ENCODE measurements at regions not wholly inside any gene's neighbourhood (a gene's known extent, or its start where the extent isn't known, plus 50 kb on each side); places are given as distances from the start of the nearest gene placed in this dataset.

DNA sequence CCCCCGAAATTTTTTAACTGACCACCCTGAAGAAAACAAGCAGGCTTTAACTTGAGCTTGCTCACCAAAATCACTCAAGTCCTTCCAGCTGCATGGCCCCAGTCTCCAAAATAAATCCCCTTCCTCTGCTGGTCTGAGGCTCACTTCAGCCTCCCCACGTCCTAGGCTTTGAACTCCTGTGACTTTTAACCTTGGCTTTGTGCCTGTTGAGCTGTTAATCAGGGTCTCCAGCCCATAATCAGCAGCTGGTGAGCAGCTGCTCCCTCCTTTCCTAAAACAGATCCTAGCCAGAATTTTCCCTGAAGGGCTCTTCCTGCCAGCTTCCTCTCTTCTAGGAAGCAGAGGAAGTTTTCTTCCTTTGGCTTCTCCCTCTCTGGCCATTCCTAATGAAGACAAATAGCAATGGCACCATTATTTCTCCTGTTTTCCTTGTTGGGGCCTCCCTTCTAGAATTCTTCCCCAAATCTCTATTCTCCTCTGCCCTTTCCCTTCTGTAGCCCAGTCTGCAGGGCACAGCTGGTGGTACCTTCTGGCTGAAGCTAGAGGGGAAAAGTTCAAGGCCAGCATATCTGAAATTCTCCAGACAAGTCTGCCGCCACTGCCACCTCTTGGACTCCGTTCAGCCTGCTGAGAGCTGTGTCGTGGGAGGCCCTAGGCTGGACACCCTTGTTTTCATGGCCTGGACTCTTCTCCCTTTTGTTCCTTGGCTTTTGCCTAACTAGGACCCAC lies 152.1 kb downstream of the NOC3L start:
- Histone ChIP-seq H2AK5ac (ENCODE audit: low read length) (no peak overlapping the region), H3K4me2 (ENCODE audit: low read length) (no peak overlapping the region), H4K8ac (ENCODE audit: low read depth, low read length) (no peak overlapping the region), H2BK5ac (ENCODE audit: low read depth, low read length, poor library complexity) (no peak overlapping the region), H3K36me3 (ENCODE audit: control insufficient read depth in 1 of 2, insufficient read depth in 2 of 2, low read length in 2 of 2) (no peaks in the 10 kb centered on the region), H4K12ac (ENCODE audit: low read depth, low read length) (no peak overlapping the region), H3K9ac (ENCODE audit: low read length) (no peak overlapping the region), H3K4me3 (ENCODE audit: low read depth, low read length) (no peak overlapping the region), H3K9me3 (ENCODE audit: insufficient read depth, low read depth, low read length) (no peaks in the 10 kb centered on the region), H3K79me1 (ENCODE audit: low read length) (no peaks in the 10 kb centered on the region), H3K18ac (ENCODE audit: low read length) (no peak overlapping the region), H3K79me2 (ENCODE audit: control insufficient read depth, insufficient read depth, low read length, poor library complexity) (no peaks in the 10 kb centered on the region), H3K14ac (ENCODE audit: low read length) (no peak overlapping the region), H4K91ac (ENCODE audit: low read depth, low read length) (no peak overlapping the region), H2AFZ (ENCODE audit: insufficient read depth, low read length, poor library complexity) (no peak overlapping the region), H3K4ac (ENCODE audit: low read depth, low read length) (no peak overlapping the region), H3K27ac (ENCODE audit: low read depth, low read length) (no peak overlapping the region), H3K4me1 (ENCODE audit: control insufficient read depth in 1 of 2, insufficient read depth in 2 of 2, low read length in 2 of 2) (no peaks in the 10 kb centered on the region), H2BK120ac (ENCODE audit: insufficient read depth, low read length, poor library complexity) (no peak overlapping the region), H2BK12ac (ENCODE audit: low read length) (no peak overlapping the region), H3K23ac (ENCODE audit: low read length) (no peak overlapping the region), H3K27me3 (ENCODE audit: insufficient read depth, low read length) (no peaks in the 10 kb centered on the region)
- WGBS (ENCODE audit: extremely low coverage, insufficient coverage, insufficient read length) = no CpG with 5 or more reads among the region's 5 CpGs
- DNase-seq = no peak

- Histone ChIP-seq H3K9ac (ENCODE audit: low read length) (no peak overlapping the region), H3K79me1 (ENCODE audit: low read length) (no peaks in the 10 kb centered on the region), H3K4me1 (ENCODE audit: control insufficient read depth in 1 of 2, insufficient read depth in 2 of 2, low read length in 2 of 2) (no peaks in the 10 kb centered on the region), H3K18ac (ENCODE audit: low read length) (no peak overlapping the region), H4K8ac (ENCODE audit: low read depth, low read length) (no peak overlapping the region), H2BK12ac (ENCODE audit: low read length) (no peak overlapping the region), H3K36me3 (ENCODE audit: control insufficient read depth in 1 of 2, insufficient read depth in 2 of 2, low read length in 2 of 2) (no peaks in the 10 kb centered on the region), H3K4me2 (ENCODE audit: low read length) (no peak overlapping the region), H3K27ac (ENCODE audit: low read depth, low read length) (no peak overlapping the region), H3K14ac (ENCODE audit: low read length) (no peak overlapping the region), H3K23ac (ENCODE audit: low read length) (no peak overlapping the region), H4K91ac (ENCODE audit: low read depth, low read length) (no peak overlapping the region), H4K12ac (ENCODE audit: low read depth, low read length) (no peak overlapping the region), H3K4me3 (ENCODE audit: low read depth, low read length) (no peak overlapping the region), H3K9me3 (ENCODE audit: insufficient read depth, low read depth, low read length) (no peaks in the 10 kb centered on the region), H3K79me2 (ENCODE audit: control insufficient read depth, insufficient read depth, low read length, poor library complexity) (no peaks in the 10 kb centered on the region), H2BK5ac (ENCODE audit: low read depth, low read length, poor library complexity) (no peak overlapping the region), H2AK5ac (ENCODE audit: low read length) (no peak overlapping the region), H3K27me3 (ENCODE audit: insufficient read depth, low read length) (no peaks in the 10 kb centered on the region), H3K4ac (ENCODE audit: low read depth, low read length) (no peak overlapping the region), H2BK120ac (ENCODE audit: insufficient read depth, low read length, poor library complexity) (no peak overlapping the region), H2AFZ (ENCODE audit: insufficient read depth, low read length, poor library complexity) (no peak overlapping the region)
- DNase-seq = no peak
- no CpG with 5 or more reads among the region's 1 CpG for WGBS (ENCODE audit: extremely low coverage, insufficient coverage, insufficient read length)
These were observed 151.6 kb downstream of the NOC3L start for GRCh38 chr10:94211169-94211510.

- DNase-seq = no peak
- Histone ChIP-seq H3K27ac (ENCODE audit: low read depth, low read length) (no peak overlapping the region), H4K91ac (ENCODE audit: low read depth, low read length) (no peak overlapping the region), H3K36me3 (ENCODE audit: control insufficient read depth in 1 of 2, insufficient read depth in 2 of 2, low read length in 2 of 2) (no peaks in the 10 kb centered on the region), H3K4ac (ENCODE audit: low read depth, low read length) (no peak overlapping the region), H3K4me2 (ENCODE audit: low read length) (no peak overlapping the region), H3K9ac (ENCODE audit: low read length) (no peak overlapping the region), H4K8ac (ENCODE audit: low read depth, low read length) (no peak overlapping the region), H3K14ac (ENCODE audit: low read length) (no peak overlapping the region), H2BK120ac (ENCODE audit: insufficient read depth, low read length, poor library complexity) (no peak overlapping the region), H3K79me2 (ENCODE audit: control insufficient read depth, insufficient read depth, low read length, poor library complexity) (no peaks in the 10 kb centered on the region), H2BK5ac (ENCODE audit: low read depth, low read length, poor library complexity) (no peak overlapping the region), H3K4me3 (ENCODE audit: low read depth, low read length) (no peak overlapping the region), H3K9me3 (ENCODE audit: insufficient read depth, low read depth, low read length) (no peaks in the 10 kb centered on the region), H3K27me3 (ENCODE audit: insufficient read depth, low read length) (no peaks in the 10 kb centered on the region), H2AK5ac (ENCODE audit: low read length) (no peak overlapping the region), H3K18ac (ENCODE audit: low read length) (no peak overlapping the region), H3K79me1 (ENCODE audit: low read length) (no peaks in the 10 kb centered on the region), H4K12ac (ENCODE audit: low read depth, low read length) (no peak overlapping the region), H3K23ac (ENCODE audit: low read length) (no peak overlapping the region), H2BK12ac (ENCODE audit: low read length) (no peak overlapping the region), H2AFZ (ENCODE audit: insufficient read depth, low read length, poor library complexity) (no peak overlapping the region), H3K4me1 (ENCODE audit: control insufficient read depth in 1 of 2, insufficient read depth in 2 of 2, low read length in 2 of 2) (no peaks in the 10 kb centered on the region)
- WGBS (ENCODE audit: extremely low coverage, insufficient coverage, insufficient read length) = no CpG with 5 or more reads among the region's 2 CpGs
These were observed 149.7 kb downstream of the NOC3L start for GRCh38 chr10:94213001-94213530.

DNA sequence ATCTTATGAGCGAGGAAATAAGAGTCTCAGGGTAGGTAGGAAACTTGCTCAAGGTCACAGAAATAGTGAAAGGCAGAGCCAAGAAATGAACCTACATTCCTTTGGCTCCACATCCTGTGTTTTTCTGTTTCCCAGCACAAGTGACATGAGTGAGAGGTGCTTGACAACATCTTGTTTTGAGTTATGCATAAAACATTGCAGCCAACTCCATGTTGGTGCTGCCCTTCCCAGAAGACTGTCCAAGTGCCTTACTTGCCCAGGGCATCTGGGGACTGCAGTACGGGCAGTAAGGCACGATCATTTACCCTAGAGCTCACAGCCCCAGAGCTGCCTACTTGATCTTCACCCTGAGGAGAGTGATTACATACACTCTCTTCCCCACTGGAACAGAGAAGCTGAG lies 148.8 kb downstream of the NOC3L start:
- Histone ChIP-seq H3K4me3 (ENCODE audit: low read depth, low read length) (no peak overlapping the region), H4K8ac (ENCODE audit: low read depth, low read length) (no peak overlapping the region), H3K9ac (ENCODE audit: low read length) (no peak overlapping the region), H2BK120ac (ENCODE audit: insufficient read depth, low read length, poor library complexity) (no peak overlapping the region), H4K91ac (ENCODE audit: low read depth, low read length) (no peak overlapping the region), H3K79me1 (ENCODE audit: low read length) (no peaks in the 10 kb centered on the region), H3K27ac (ENCODE audit: low read depth, low read length) (no peak overlapping the region), H3K36me3 (ENCODE audit: control insufficient read depth in 1 of 2, insufficient read depth in 2 of 2, low read length in 2 of 2) (no peaks in the 10 kb centered on the region), H2BK5ac (ENCODE audit: low read depth, low read length, poor library complexity) (no peak overlapping the region), H2AK5ac (ENCODE audit: low read length) (no peak overlapping the region), H2BK12ac (ENCODE audit: low read length) (no peak overlapping the region), H4K12ac (ENCODE audit: low read depth, low read length) (no peak overlapping the region), H3K4me1 (ENCODE audit: control insufficient read depth in 1 of 2, insufficient read depth in 2 of 2, low read length in 2 of 2) (no peaks in the 10 kb centered on the region), H3K79me2 (ENCODE audit: control insufficient read depth, insufficient read depth, low read length, poor library complexity) (no peaks in the 10 kb centered on the region), H3K4me2 (ENCODE audit: low read length) (no peak overlapping the region), H3K18ac (ENCODE audit: low read length) (no peak overlapping the region), H3K14ac (ENCODE audit: low read length) (no peak overlapping the region), H3K23ac (ENCODE audit: low read length) (no peak overlapping the region), H2AFZ (ENCODE audit: insufficient read depth, low read length, poor library complexity) (no peak overlapping the region), H3K4ac (ENCODE audit: low read depth, low read length) (no peak overlapping the region), H3K9me3 (ENCODE audit: insufficient read depth, low read depth, low read length) (no peaks in the 10 kb centered on the region), H3K27me3 (ENCODE audit: insufficient read depth, low read length) (no peaks in the 10 kb centered on the region)
- no peak for DNase-seq
- WGBS (ENCODE audit: extremely low coverage, insufficient coverage, insufficient read length) = no CpG with 5 or more reads among the region's 3 CpGs

Data from trophoblast cell (in vitro differentiated cells and primary cell).